Caco-2 (cell line): ENCODE measurements at regions not wholly inside any gene's neighbourhood (a gene's known extent, or its start where the extent isn't known, plus 50 kb on each side); places are given as distances from the start of the nearest gene placed in this dataset.
"Not testable (repeated sequence)": the region's sequence is repeated elsewhere in the genome, so short reads cannot be mapped to it uniquely, and the experiment has no call there.

Source experiments
- BruUV-seq: library from RNA; stranded (reverse); fragments of 400-500 nt; replicated peaks from 2 replicates; lab custom pipeline; 2021; lab: Mats Ljungman, UMichigan
- CTCF ChIA-PET: fragments of 300-600 bp; sonication (Branson Sonifier 250); formaldehyde crosslinking; loops from one replicate; lab custom pipeline; 2022; ENCODE audit warnings: antibody characterized with exemption; lab: Charles Lee
- POLR2A ChIA-PET: fragments of 300-600 bp; sonication (Branson Sonifier 250); formaldehyde crosslinking; loops from one replicate; lab custom pipeline; 2022; ENCODE audit warnings: antibody characterized with exemption; lab: Charles Lee
- DNase-seq, 2 experiments: peaks; one replicate each; pipeline versions ENCODE4 v3.0.0 to v3.0.0-alpha.2; 2020 to 2022
- H3K27me3 ChIP-seq: replicated peaks from 2 replicates; pipeline ENCODE4 v1.6.0; 2011; ENCODE audit warnings: low read length; ENCODE audit not compliant: control insufficient read depth, insufficient read depth
- H3K36me3 ChIP-seq: 2 replicates; pipeline ENCODE4 v1.5.1; 2011; ENCODE audit warnings: low read length; ENCODE audit not compliant: control insufficient read depth, insufficient read depth
- H3K4me1 ChIP-seq: fragments of 250-450 bp; sonication (Bioruptor Pico); 2 replicates; pipeline ENCODE4 v1.5.1; 2020; ENCODE audit warnings: mild to moderate bottlenecking
- H3K4me3 ChIP-seq: 2 replicates; pipeline ENCODE4 v1.5.1; 2011; ENCODE audit warnings: low read depth, mild to moderate bottlenecking, control low read depth, low read length
- H3K9me3 ChIP-seq: fragments of 250-450 bp; sonication (Bioruptor Pico); 2 replicates; pipeline ENCODE4 v1.5.1; 2020; ENCODE audit warnings: mild to moderate bottlenecking, moderate library complexity
- H3K27ac Mint-ChIP-seq: one replicate; pipeline ENCODE4 v1.8.0; 2022; ENCODE audit warnings: mixed read lengths; ENCODE audit not compliant: unreplicated experiment
- H3K27me3 Mint-ChIP-seq: one replicate; pipeline ENCODE4 v1.8.0; 2022; ENCODE audit warnings: mixed read lengths; ENCODE audit not compliant: insufficient read depth, unreplicated experiment
- H3K36me3 Mint-ChIP-seq: one replicate; pipeline ENCODE4 v1.8.0; 2022; ENCODE audit warnings: mild to moderate bottlenecking, mixed read lengths; ENCODE audit not compliant: insufficient read depth, unreplicated experiment
- H3K4me1 Mint-ChIP-seq: one replicate; pipeline ENCODE4 v1.8.0; 2022; ENCODE audit warnings: low read depth, mixed read lengths; ENCODE audit not compliant: unreplicated experiment
- H3K4me3 Mint-ChIP-seq: one replicate; pipeline ENCODE4 v1.8.0; 2022; ENCODE audit warnings: mild to moderate bottlenecking, moderate library complexity, mixed read lengths; ENCODE audit not compliant: unreplicated experiment
- H3K9me3 Mint-ChIP-seq: one replicate; pipeline ENCODE4 v1.8.0; 2022; ENCODE audit warnings: mixed read lengths; ENCODE audit not compliant: unreplicated experiment
- intact Hi-C: fragments of 100-400 bp; cut with micrococcal nuclease; formaldehyde crosslinking; loops from one replicate; pipeline ENCODE4 v1.10.0; 2022; ENCODE audit not compliant: unreplicated experiment
- TF ChIP-seq, protein P1 (sequence below), 2 experiments: fragments of 200-600 bp in 1 of 2; IDR thresholded peaks; 1 replicate in 1 of 2; 2 replicates in 1 of 2; pipeline versions ENCODE4 v1.5.1 to v1.8.0; 2011 to 2022; ENCODE audit warnings: antibody characterized with exemption in 1 of 2, control low read depth in 1 of 2, inconsistent platforms in 1 of 2, low read depth in 1 of 2, low read length in 1 of 2, mild to moderate bottlenecking in 1 of 2, moderate library complexity in 1 of 2; ENCODE audit not compliant: insufficient read depth in 1 of 2, severe bottlenecking in 1 of 2, unreplicated experiment in 1 of 2

DNA sequence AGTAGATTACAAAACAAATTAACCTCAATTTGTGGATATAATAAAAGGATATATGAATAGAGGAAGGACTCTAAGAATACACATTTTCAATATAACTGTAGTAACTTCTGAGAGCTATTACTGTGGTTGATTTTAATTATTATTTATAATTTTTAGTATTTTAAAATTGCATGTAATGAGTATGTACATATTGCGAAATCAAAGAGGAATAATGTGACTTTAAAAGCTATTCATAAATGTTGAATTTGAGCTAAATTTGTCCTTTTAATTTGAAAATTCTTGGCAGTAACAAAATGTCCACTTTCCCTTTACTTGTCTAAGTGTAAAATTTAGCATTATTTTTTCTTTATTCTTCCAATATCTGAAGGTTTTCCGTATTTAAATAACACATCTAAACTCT, 750.6 kb upstream of the PCDH15 start:
- no peak for DNase-seq
- no peak overlapping the region for H3K4me3 Mint-ChIP-seq
- H3K9me3 Mint-ChIP-seq, result no peaks in the 10 kb centered on the region
- no peaks in the 10 kb centered on the region for H3K36me3 ChIP-seq
- H3K9me3 ChIP-seq, result no peaks in the 10 kb centered on the region
- no peaks in the 10 kb centered on the region for H3K36me3 Mint-ChIP-seq
- ChIA-PET POLR2A (no interaction called here), CTCF (no interaction called here)
- no peaks in the 10 kb centered on the region for H3K27me3 Mint-ChIP-seq
- H3K27me3 ChIP-seq, result no peaks in the 10 kb centered on the region
- intact Hi-C loops, result no loop called here
- no peak overlapping the region for H3K4me3 ChIP-seq
- H3K4me1 Mint-ChIP-seq, result no peaks in the 10 kb centered on the region
- TF ChIP-seq, protein P1, sequence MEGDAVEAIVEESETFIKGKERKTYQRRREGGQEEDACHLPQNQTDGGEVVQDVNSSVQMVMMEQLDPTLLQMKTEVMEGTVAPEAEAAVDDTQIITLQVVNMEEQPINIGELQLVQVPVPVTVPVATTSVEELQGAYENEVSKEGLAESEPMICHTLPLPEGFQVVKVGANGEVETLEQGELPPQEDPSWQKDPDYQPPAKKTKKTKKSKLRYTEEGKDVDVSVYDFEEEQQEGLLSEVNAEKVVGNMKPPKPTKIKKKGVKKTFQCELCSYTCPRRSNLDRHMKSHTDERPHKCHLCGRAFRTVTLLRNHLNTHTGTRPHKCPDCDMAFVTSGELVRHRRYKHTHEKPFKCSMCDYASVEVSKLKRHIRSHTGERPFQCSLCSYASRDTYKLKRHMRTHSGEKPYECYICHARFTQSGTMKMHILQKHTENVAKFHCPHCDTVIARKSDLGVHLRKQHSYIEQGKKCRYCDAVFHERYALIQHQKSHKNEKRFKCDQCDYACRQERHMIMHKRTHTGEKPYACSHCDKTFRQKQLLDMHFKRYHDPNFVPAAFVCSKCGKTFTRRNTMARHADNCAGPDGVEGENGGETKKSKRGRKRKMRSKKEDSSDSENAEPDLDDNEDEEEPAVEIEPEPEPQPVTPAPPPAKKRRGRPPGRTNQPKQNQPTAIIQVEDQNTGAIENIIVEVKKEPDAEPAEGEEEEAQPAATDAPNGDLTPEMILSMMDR (IDR thresholded peaks at IDR 0.05; ENCODE audit: insufficient read depth in 1 of 2, low read depth in 1 of 2, low read length in 1 of 2, severe bottlenecking in 1 of 2, unreplicated experiment in 1 of 2), result no peak
- no TSS peak for BruUV-seq
- H3K27ac Mint-ChIP-seq, result no peak overlapping the region
- no peaks in the 10 kb centered on the region for H3K4me1 ChIP-seq

DNA sequence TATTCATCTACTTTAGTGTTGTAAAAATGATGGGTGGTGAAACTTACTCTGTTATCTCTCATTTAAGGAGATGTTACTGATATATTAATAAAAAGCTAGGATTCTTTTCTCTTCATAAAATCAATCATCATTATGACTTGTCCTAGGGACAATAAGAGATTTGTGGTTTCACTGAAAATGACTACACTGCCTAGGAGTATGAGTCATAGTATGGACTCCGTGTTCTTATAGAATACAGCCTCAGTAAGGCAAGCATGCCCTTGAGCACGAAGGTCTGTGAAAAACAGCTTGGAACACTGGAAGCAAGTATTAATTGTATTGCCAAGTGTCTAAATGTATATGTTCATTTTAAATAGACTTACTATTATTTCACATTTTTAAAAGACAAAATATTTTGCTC, 749.2 kb upstream of the PCDH15 start:
- no peaks in the 10 kb centered on the region for H3K4me1 ChIP-seq
- Mint-ChIP-seq H3K27ac (no peak overlapping the region), H3K27me3 (no peaks in the 10 kb centered on the region), H3K9me3 (no peaks in the 10 kb centered on the region), H3K4me1 (no peaks in the 10 kb centered on the region), H3K4me3 (no peak overlapping the region), H3K36me3 (no peaks in the 10 kb centered on the region)
- no peaks in the 10 kb centered on the region for H3K36me3 ChIP-seq
- ChIA-PET POLR2A (no interaction called here), CTCF (no interaction called here)
- no TSS peak for BruUV-seq
- intact Hi-C loops, result no loop called here
- DNase-seq, result no peak
- no peaks in the 10 kb centered on the region for H3K9me3 ChIP-seq
- no peak overlapping the region for H3K4me3 ChIP-seq
- TF ChIP-seq, protein P1 (IDR thresholded peaks at IDR 0.05; ENCODE audit: insufficient read depth in 1 of 2, low read depth in 1 of 2, low read length in 1 of 2, severe bottlenecking in 1 of 2, unreplicated experiment in 1 of 2), result no peak
- no peaks in the 10 kb centered on the region for H3K27me3 ChIP-seq

DNA sequence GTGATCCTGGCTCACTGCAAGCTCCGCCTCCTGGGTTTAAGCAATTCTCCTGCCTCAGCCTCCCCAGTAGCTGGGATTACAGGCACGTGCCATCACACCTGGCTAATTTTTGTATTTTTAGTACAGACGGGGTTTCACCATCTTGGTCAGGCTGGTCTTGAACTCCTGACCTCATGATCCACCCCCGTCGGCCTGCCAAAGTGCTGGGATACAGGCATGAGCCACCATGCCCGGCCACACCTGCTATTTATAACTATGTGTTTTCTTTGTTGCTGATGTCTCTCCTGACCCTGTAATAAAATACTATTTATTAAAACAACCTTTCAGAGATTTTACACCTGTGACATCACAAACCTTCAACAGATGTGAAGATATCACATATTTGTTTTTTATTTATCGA, 736.5 kb upstream of the PCDH15 start:
- intact Hi-C loops, H3K9me3 ChIP-seq, CTCF ChIA-PET, BruUV-seq, POLR2A ChIA-PET, H3K36me3 Mint-ChIP-seq, H3K27me3 ChIP-seq, H3K36me3 ChIP-seq, DNase-seq, H3K27me3 Mint-ChIP-seq, H3K27ac Mint-ChIP-seq, H3K4me3 Mint-ChIP-seq, H3K4me3 ChIP-seq, H3K4me1 Mint-ChIP-seq, H3K4me1 ChIP-seq: not testable (repeated sequence)
- H3K9me3 Mint-ChIP-seq, result peaks cover 12% of the 10 kb centered on the region

DNA sequence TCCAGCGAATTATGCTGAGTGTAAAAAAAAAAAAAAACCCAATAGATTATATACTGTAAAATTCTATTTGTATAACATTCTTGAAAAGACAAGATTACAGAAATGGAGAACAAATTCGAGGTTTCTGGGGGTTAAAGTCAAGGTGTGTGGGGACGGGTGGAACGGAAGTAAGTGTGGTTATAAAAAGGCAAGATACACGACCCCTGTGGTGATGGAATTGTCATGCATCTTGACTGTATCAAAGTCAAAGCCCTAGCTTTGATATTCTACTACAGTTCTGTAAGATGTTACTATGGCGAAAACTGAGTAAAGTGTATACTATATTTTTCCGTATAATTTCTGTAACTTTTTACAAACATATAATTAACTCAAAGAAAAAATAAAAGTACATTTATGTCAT, 718.2 kb upstream of the PCDH15 start:
- Mint-ChIP-seq H3K4me1 (no peaks in the 10 kb centered on the region), H3K27me3 (no peaks in the 10 kb centered on the region), H3K9me3 (no peaks in the 10 kb centered on the region), H3K36me3 (no peaks in the 10 kb centered on the region), H3K4me3 (no peak overlapping the region), H3K27ac (no peak overlapping the region)
- H3K4me1 ChIP-seq, result no peaks in the 10 kb centered on the region
- no peak overlapping the region for H3K4me3 ChIP-seq
- no TSS peak for BruUV-seq
- no peaks in the 10 kb centered on the region for H3K36me3 ChIP-seq
- H3K27me3 ChIP-seq, result no peaks in the 10 kb centered on the region
- intact Hi-C loops, result no loop called here
- POLR2A ChIA-PET, result no interaction called here
- CTCF ChIA-PET, result no interaction called here
- DNase-seq, result no peak
- H3K9me3 ChIP-seq, result no peaks in the 10 kb centered on the region
- TF ChIP-seq, protein P1 (IDR thresholded peaks at IDR 0.05; ENCODE audit: insufficient read depth in 1 of 2, low read depth in 1 of 2, low read length in 1 of 2, severe bottlenecking in 1 of 2, unreplicated experiment in 1 of 2), result no peak

DNA sequence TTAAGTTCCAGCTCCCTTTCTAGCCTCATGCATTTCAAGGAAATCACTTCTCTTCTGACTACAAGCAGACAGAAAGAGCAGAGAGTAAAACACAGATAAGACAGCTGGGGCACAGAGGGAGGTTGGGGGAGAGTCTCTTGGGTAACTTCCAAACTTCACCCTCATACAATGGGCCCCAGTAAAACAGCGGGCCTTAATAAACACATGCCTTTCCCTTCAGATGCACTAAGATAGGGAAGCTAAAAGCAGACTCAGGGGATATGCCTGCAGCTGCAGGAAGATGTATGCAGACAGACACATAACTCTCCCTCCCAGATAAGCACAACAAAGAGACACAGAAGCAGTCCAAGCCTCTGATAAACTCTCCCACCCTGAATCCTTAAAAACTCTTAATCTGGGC, 717.4 kb upstream of the PCDH15 start:
- H3K27ac Mint-ChIP-seq, H3K4me1 Mint-ChIP-seq, H3K36me3 ChIP-seq, H3K27me3 Mint-ChIP-seq, H3K4me3 Mint-ChIP-seq, BruUV-seq, DNase-seq, H3K9me3 ChIP-seq, H3K4me1 ChIP-seq, H3K27me3 ChIP-seq, H3K36me3 Mint-ChIP-seq, H3K9me3 Mint-ChIP-seq, H3K4me3 ChIP-seq, intact Hi-C loops, POLR2A ChIA-PET, CTCF ChIA-PET: not testable (repeated sequence)
